Uterus (tissue), 3 donors: ENCODE measurements at regions not wholly inside any gene's neighbourhood (a gene's known extent, or its start where the extent isn't known, plus 50 kb on each side); places are given as distances from the start of the nearest gene placed in this dataset.

Experiments
- DNase-seq, 2 donors: peaks; one replicate each; pipeline ENCODE4 v3.0.0-alpha.2; 2019 to 2020
- H3K27ac ChIP-seq, 2 donors: fragments of 200-600 bp; sonication (generic); 1 replicate in 1 of 2; 2 replicates in 1 of 2; pipeline ENCODE4 v1.5.1; 2016 to 2018
- H3K27me3 ChIP-seq, 2 donors: fragments of 200-600 bp; sonication (generic); one replicate each; pipeline ENCODE4 v1.5.1; 2018 to 2019; ENCODE audit warnings: control low read depth in 1 of 2
- H3K36me3 ChIP-seq, 2 donors: fragments of 200-600 bp; sonication (generic); one replicate each; pipeline ENCODE4 v1.5.1; 2019; ENCODE audit warnings: control low read depth in 1 of 2
- H3K4me1 ChIP-seq, 2 donors: fragments of 200-600 bp; sonication (generic); one replicate each; pipeline ENCODE4 v1.5.1; 2018 to 2019; ENCODE audit warnings: control low read depth in 1 of 2
- H3K4me3 ChIP-seq, 2 donors: fragments of 200-600 bp; sonication (generic); 1 replicate in 1 of 2; 2 replicates in 1 of 2; pipeline ENCODE4 v1.5.1; 2018 to 2019; ENCODE audit warnings: mild to moderate bottlenecking in 1 of 2
- H3K9me3 ChIP-seq, 2 donors: fragments of 200-600 bp; sonication (generic); one replicate each; pipeline ENCODE4 v1.5.1; 2019; ENCODE audit warnings: control low read depth in 1 of 2
- POLR2A ChIP-seq, 2 donors: fragments of 450-650 bp; IDR thresholded peaks; one replicate each; pipeline ENCODE4 v1.6.1; 2016; ENCODE audit warnings: antibody characterized with exemption in 2 of 2, mild to moderate bottlenecking in 1 of 2, moderate library complexity in 1 of 2
- intact Hi-C: fragments of 100-400 bp; cut with DNase I; formaldehyde crosslinking; loops from one replicate; pipeline ENCODE4 v1.15.1; 2023; ENCODE audit warnings: low total_unique reads
- TF ChIP-seq, protein P1 (sequence below), 4 experiments: fragments of 200-600 bp in 2 of 4; fragments of 450-650 bp in 2 of 4; sonication (generic) in 2 of 4; IDR thresholded peaks; one replicate each; pipeline ENCODE4 v1.5.1; 2016 to 2019; ENCODE audit warnings: antibody characterized with exemption in 4 of 4, mild to moderate bottlenecking in 2 of 4, moderate library complexity in 1 of 4
- donor health status: DM: yes; HTN: yes; CAD: no.

DNA sequence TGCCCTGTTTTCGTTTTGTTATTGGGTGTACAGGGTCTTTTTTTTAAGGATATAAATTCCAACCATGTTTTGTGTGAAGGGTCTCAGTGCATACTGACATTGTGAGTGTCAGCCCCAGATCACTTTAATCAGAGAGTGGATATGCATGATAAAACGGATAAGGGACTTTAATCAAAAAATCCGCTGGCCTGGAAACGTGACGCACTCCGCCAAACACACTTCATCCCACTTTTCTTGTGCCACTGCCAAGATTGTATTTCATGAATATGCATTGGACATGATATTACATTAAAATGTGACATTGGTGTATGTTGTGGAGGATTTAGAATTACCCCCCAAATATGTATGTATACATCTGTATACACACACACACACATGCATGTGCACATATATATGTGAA lies 273.1 kb downstream of the VRK1 start:
- H3K9me3 ChIP-seq = no peaks in the 10 kb centered on the region
- no peak for DNase-seq
- H3K4me3 ChIP-seq = no peak overlapping the region
- intact Hi-C loops = no loop called here
- H3K27me3 ChIP-seq = no peaks in the 10 kb centered on the region
- no peak for TF ChIP-seq POLR2A (IDR thresholded peaks at IDR 0.05)
- TF ChIP-seq, protein P1, sequence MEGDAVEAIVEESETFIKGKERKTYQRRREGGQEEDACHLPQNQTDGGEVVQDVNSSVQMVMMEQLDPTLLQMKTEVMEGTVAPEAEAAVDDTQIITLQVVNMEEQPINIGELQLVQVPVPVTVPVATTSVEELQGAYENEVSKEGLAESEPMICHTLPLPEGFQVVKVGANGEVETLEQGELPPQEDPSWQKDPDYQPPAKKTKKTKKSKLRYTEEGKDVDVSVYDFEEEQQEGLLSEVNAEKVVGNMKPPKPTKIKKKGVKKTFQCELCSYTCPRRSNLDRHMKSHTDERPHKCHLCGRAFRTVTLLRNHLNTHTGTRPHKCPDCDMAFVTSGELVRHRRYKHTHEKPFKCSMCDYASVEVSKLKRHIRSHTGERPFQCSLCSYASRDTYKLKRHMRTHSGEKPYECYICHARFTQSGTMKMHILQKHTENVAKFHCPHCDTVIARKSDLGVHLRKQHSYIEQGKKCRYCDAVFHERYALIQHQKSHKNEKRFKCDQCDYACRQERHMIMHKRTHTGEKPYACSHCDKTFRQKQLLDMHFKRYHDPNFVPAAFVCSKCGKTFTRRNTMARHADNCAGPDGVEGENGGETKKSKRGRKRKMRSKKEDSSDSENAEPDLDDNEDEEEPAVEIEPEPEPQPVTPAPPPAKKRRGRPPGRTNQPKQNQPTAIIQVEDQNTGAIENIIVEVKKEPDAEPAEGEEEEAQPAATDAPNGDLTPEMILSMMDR (IDR thresholded peaks at IDR 0.05) = no peak
- no peaks in the 10 kb centered on the region for H3K36me3 ChIP-seq
- H3K4me1 ChIP-seq = no peaks in the 10 kb centered on the region
- H3K27ac ChIP-seq = no peak overlapping the region

DNA sequence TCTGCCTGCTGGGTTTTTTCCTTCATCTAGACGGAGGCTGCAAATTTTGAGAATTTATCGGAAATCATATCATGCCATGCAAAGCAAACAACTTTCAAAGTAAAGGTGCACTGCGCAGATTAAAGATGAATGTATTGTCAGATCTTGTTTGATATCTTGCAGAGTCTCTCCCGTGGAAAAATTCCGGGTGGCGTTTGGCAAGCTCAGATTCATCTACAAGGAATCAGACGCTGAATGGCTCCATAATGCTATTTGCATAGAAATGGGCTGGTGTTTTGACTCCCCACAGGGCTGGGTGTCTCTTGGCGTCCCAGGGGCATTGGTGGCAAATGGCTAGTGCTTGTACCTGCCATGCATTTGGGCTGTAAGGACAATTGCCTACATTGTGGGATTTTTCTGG lies 274.0 kb downstream of the VRK1 start:
- TF ChIP-seq, protein P1 (IDR thresholded peaks at IDR 0.05) = no peak
- TF ChIP-seq POLR2A (IDR thresholded peaks at IDR 0.05) = no peak
- intact Hi-C loops = no loop called here
- no peak for DNase-seq

DNA sequence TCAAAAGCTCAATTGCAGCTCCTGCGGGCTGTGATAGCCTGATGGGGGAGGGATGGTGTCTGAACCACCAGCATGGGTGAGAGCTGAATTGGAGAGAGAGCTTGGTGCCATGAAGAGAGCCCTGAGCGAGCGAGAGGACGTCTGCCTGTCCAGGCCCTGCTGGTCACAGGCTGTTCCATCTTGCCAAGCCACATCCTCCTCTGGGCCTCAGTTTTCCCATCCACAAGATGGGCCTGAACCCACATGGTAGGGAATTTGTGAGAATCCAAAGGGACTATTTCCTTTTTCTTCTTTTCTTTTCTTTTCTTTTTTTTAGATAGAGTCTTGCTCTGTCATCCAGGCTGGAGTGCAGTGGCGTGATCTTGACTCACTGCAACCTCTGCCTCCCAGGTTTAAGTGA lies 276.4 kb downstream of the VRK1 start:
- Histone ChIP-seq H3K27ac (no peak overlapping the region), H3K27me3 (no peaks in the 10 kb centered on the region), H3K36me3 (no peaks in the 10 kb centered on the region), H3K4me3 (no peak overlapping the region), H3K9me3 (no peaks in the 10 kb centered on the region), H3K4me1 (no peaks in the 10 kb centered on the region)
- no peak for TF ChIP-seq POLR2A (IDR thresholded peaks at IDR 0.05)
- TF ChIP-seq, protein P1 (IDR thresholded peaks at IDR 0.05) = no peak
- intact Hi-C loops = no loop called here
- no peak for DNase-seq

More for the DNA sequence above, 274.0 kb downstream of the VRK1 start:
- Histone ChIP-seq H3K27me3 (no peaks in the 10 kb centered on the region), H3K9me3 (no peaks in the 10 kb centered on the region), H3K27ac (no peak overlapping the region), H3K4me1 (no peaks in the 10 kb centered on the region), H3K4me3 (no peak overlapping the region), H3K36me3 (no peaks in the 10 kb centered on the region)

DNA sequence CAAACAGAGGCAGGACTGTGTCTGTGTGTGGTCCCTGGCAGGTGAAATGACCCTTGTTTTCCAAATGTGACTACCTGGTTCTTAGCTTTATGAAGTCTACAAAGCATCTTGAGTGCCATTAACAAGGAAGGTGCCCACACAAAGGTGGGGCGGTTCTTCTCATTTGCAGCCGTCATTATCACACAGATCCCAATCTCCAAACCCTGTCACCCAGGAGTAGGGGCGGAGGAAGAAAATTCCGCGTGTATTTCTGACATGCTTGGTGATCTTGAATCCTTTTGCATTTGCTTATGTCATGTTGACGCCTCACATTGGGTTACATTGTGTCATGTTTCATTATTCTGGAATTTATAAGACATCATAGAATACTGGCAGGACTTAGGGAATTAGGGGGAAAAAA lies 277.3 kb downstream of the VRK1 start:
- Histone ChIP-seq H3K36me3 (no peaks in the 10 kb centered on the region), H3K4me3 (no peak overlapping the region), H3K27ac (no peak overlapping the region), H3K27me3 (no peaks in the 10 kb centered on the region), H3K4me1 (no peaks in the 10 kb centered on the region), H3K9me3 (no peaks in the 10 kb centered on the region)
- intact Hi-C loops = no loop called here
- TF ChIP-seq POLR2A (IDR thresholded peaks at IDR 0.05) = no peak
- TF ChIP-seq, protein P1 (IDR thresholded peaks at IDR 0.05) = no peak
- DNase-seq = no peak

DNA sequence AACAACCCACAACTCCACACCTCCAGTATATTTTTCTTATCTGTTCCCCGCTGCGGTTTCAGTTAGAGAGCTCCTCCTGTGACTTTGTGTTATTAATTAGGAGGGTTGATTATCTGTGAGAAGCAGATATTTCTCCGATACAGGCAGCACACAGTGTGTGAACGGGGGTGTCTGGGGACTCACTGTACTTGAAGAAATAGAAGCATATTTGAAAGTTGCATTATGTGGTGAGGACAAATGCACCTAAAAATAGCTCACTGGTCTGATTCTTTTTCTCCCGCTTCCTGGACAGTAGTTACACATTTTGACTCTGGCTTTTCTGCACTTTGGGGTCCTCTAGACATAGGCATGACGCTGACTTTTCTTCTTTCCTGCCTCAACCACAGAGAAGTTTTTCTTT lies 277.7 kb downstream of the VRK1 start:
- DNase-seq = no peak
- H3K27me3 ChIP-seq = no peaks in the 10 kb centered on the region
- no peaks in the 10 kb centered on the region for H3K9me3 ChIP-seq
- H3K4me1 ChIP-seq = no peaks in the 10 kb centered on the region
- H3K27ac ChIP-seq = no peak overlapping the region
- no peak for TF ChIP-seq POLR2A (IDR thresholded peaks at IDR 0.05)
- TF ChIP-seq, protein P1 (IDR thresholded peaks at IDR 0.05) = no peak
- no peak overlapping the region for H3K4me3 ChIP-seq
- H3K36me3 ChIP-seq = no peaks in the 10 kb centered on the region
- intact Hi-C loops = no loop called here
